Fibroblast of lung (primary cell): ENCODE measurements at regions not wholly inside any gene's neighbourhood (a gene's known extent, or its start where the extent isn't known, plus 50 kb on each side); places are given as distances from the start of the nearest gene placed in this dataset.
"Not testable (repeated sequence)": the region's sequence is repeated elsewhere in the genome, so short reads cannot be mapped to it uniquely, and the experiment has no call there.

Experiments used
- DNase-seq, 2 donors: peaks; one replicate each; pipeline versions ENCODE4 v3.0.0 to v3.0.0-alpha.2; 2010; ENCODE audit warnings: low read depth in 2 of 2
- H2AFZ ChIP-seq: 2 replicates; pipeline ENCODE4 v1.5.1; 2012; ENCODE audit warnings: low read length, control low read depth, inconsistent platforms
- H3K27ac ChIP-seq: 2 replicates; pipeline ENCODE4 v1.5.1; 2011; ENCODE audit warnings: low read length, control low read depth; ENCODE audit not compliant: insufficient read depth
- H3K27me3 ChIP-seq: 2 replicates; pipeline ENCODE4 v1.5.1; 2011; ENCODE audit warnings: mild to moderate bottlenecking, low read length; ENCODE audit not compliant: control insufficient read depth, insufficient read depth
- H3K36me3 ChIP-seq: 2 replicates; pipeline ENCODE4 v1.5.1; 2011; ENCODE audit warnings: low read length; ENCODE audit not compliant: control insufficient read depth, insufficient read depth
- H3K4me1 ChIP-seq: 2 replicates; pipeline ENCODE4 v1.5.1; 2011; ENCODE audit warnings: low read length; ENCODE audit not compliant: control insufficient read depth, insufficient read depth; ENCODE audit errors: extremely low read depth
- H3K4me2 ChIP-seq: 2 replicates; pipeline ENCODE4 v1.5.1; 2011; ENCODE audit warnings: low read length, control low read depth; ENCODE audit not compliant: insufficient read depth; ENCODE audit errors: extremely low read depth
- H3K4me3 ChIP-seq, 4 experiments: fragments of 200-600 bp in 1 of 4; sonication (generic) in 1 of 4; replicated peaks in 1 of 4; 2 replicates each; pipeline ENCODE4 v1.5.1; 2011 to 2016; ENCODE audit warnings: low read length in 4 of 4, low read depth in 3 of 4, mild to moderate bottlenecking in 3 of 4, control low read depth in 2 of 4, inconsistent platforms in 1 of 4, mixed read lengths in 1 of 4; ENCODE audit not compliant: insufficient read depth in 1 of 4; ENCODE audit errors: control extremely low read depth in 1 of 4
- H3K79me2 ChIP-seq: 2 replicates; pipeline ENCODE4 v1.5.1; 2012; ENCODE audit warnings: mild to moderate bottlenecking, low read length, inconsistent platforms; ENCODE audit not compliant: control insufficient read depth, insufficient read depth
- H3K9ac ChIP-seq: 2 replicates; pipeline ENCODE4 v1.5.1; 2011; ENCODE audit warnings: mild to moderate bottlenecking, low read length, control low read depth; ENCODE audit not compliant: insufficient read depth
- H3K9me3 ChIP-seq: 2 replicates; pipeline ENCODE4 v1.5.1; 2012; ENCODE audit warnings: low read depth, low read length; ENCODE audit not compliant: control insufficient read depth, insufficient read depth
- H4K20me1 ChIP-seq: 2 replicates; pipeline ENCODE4 v1.5.1; 2011; ENCODE audit warnings: low read length; ENCODE audit not compliant: control insufficient read depth, insufficient read depth; ENCODE audit errors: extremely low read depth
- CTCF ChIP-seq, 2 donors: IDR thresholded peaks in 1 of 2; conservative IDR thresholded peaks in 1 of 2; 1 replicate in 1 of 2; 2 replicates in 1 of 2; pipeline ENCODE4 v1.5.1; 2011 to 2012; ENCODE audit warnings: low read length in 2 of 2, control low read depth in 1 of 2, inconsistent platforms in 1 of 2, low read depth in 1 of 2, mild to moderate bottlenecking in 1 of 2
- EZH2 ChIP-seq: IDR thresholded peaks from 2 replicates; pipeline ENCODE4 v1.5.1; 2012; ENCODE audit warnings: low read length, control low read depth, mild to moderate bottlenecking; ENCODE audit errors: missing control alignments

DNA sequence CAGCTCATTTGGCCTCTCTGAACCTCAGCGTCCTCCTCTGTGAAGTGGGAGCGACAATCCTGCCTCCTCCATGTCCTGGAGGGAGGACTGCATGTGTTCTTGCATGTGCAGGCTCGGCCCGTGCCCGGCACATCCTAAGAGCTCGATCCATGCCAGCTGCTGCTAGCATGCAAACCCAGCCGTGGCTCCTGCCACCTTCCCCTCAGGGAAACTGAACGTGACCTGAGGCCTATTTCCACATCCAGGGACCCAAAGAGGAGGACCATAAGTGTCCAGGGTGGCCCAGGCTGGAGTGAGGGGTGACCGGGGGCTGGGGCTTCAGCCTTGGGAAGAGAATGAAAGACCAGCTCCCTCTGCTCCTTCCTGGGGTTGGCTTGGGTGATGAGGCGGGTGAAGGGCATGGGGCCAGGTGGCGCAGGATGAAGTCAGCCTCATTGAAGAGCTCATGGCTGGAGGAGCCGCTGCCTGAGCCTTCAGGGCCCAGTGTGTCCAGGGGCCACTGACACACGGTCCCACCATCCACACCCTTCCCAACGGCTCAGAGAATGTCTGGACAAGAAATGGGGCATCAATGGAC is 115.7 kb upstream of the AKAP13 start:
- H3K4me3 ChIP-seq, H3K27me3 ChIP-seq, H3K9me3 ChIP-seq, H4K20me1 ChIP-seq, H3K4me1 ChIP-seq, DNase-seq, H3K79me2 ChIP-seq, H2AFZ ChIP-seq, H3K4me2 ChIP-seq, H3K9ac ChIP-seq, H3K36me3 ChIP-seq, H3K27ac ChIP-seq: not testable (repeated sequence)

DNA sequence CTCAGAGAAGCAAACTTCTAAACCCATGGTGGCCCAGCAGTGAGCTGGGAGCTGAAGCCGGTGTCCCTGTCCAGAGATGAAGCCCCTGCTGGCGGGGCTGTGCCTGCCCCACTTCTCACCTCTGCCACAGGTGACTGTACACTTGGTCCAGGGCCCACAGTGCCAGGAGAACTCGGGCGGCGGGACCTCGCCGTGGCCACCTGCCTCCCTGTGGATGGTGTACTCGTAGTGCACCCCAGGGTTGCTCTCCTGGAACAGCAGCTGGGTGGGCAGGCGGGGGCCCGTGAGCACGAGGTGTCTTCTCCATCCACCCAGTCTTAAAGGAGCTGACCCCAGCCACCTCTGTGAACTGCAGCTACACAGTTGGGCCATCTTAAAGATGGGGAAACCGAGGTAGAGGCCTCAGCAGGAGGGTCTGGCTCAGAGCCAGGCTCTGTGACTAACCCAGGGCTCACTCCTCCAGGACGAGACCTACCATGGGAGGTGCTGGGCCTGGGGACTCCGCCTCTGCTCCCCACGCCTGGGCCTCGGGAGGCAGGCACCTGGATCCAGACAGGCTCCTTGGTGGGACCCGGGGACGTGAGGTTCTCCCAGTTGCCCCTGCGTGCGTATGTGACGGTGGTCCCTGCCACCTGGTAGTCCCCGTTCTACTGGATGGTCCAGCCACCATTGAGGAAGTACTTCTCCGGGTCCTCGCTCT is 113.1 kb upstream of the AKAP13 start:
- H4K20me1 ChIP-seq, H3K27ac ChIP-seq, H3K27me3 ChIP-seq, H2AFZ ChIP-seq, H3K4me1 ChIP-seq, H3K4me3 ChIP-seq, H3K79me2 ChIP-seq, DNase-seq, H3K9me3 ChIP-seq, H3K36me3 ChIP-seq, H3K9ac ChIP-seq, H3K4me2 ChIP-seq: not testable (repeated sequence)

- H3K79me2 ChIP-seq = no peaks in the 10 kb centered on the region
- H3K27me3 ChIP-seq = no peaks in the 10 kb centered on the region
- DNase-seq = no peak
- no peaks in the 10 kb centered on the region for H3K9me3 ChIP-seq
- H3K4me1 ChIP-seq = no peaks in the 10 kb centered on the region
- no peak for TF ChIP-seq CTCF (conservative IDR thresholded peaks at IDR 0.05 in 1 of 2, IDR thresholded peaks at IDR 0.05 in 1 of 2; ENCODE audit: low read depth in 1 of 2, low read length in 2 of 2)
- no peak for TF ChIP-seq EZH2
- H3K4me3 ChIP-seq = no peak overlapping the region
- H4K20me1 ChIP-seq = no peaks in the 10 kb centered on the region
- H3K9ac ChIP-seq = no peak overlapping the region
- H3K36me3 ChIP-seq = no peaks in the 10 kb centered on the region
- H2AFZ ChIP-seq = no peak overlapping the region
- H3K27ac ChIP-seq = no peak overlapping the region
- no peak overlapping the region for H3K4me2 ChIP-seq
Measured at GRCh38 chr15:85274315-85275050, 105.9 kb upstream of the AKAP13 start.

DNA sequence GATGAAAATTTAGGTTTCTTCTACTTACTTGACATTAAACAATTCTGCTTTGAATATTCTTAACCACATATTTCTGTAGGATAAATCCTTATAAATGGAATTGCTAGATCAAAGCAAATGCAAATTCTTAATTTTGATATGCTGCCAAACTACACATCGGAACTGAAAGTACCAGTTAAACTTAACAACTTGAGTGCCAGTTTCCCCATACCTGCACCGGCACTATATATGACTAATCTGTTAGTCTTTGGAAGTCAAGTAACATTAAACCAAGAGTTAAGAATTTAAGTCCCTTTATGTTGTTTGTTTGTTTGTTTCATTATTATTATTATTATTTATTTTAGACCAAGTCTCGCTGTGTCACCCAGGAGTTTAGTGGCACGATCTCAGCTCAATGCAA is 103.9 kb upstream of the AKAP13 start:
- Histone ChIP-seq H3K36me3 (no peaks in the 10 kb centered on the region), H3K4me1 (no peaks in the 10 kb centered on the region), H3K9me3 (no peaks in the 10 kb centered on the region), H3K79me2 (no peaks in the 10 kb centered on the region), H4K20me1 (no peaks in the 10 kb centered on the region), H3K27ac (no peak overlapping the region), H3K27me3 (no peaks in the 10 kb centered on the region), H3K4me3 (no peak overlapping the region), H3K9ac (no peak overlapping the region), H3K4me2 (no peak overlapping the region), H2AFZ (no peak overlapping the region)
- no peak for TF ChIP-seq EZH2
- TF ChIP-seq CTCF (conservative IDR thresholded peaks at IDR 0.05 in 1 of 2, IDR thresholded peaks at IDR 0.05 in 1 of 2; ENCODE audit: low read depth in 1 of 2, low read length in 2 of 2) = no peak
- no peak for DNase-seq
